ENCODE measurements at regions not wholly inside any gene's neighbourhood (a gene's known extent, or its start where the extent isn't known, plus 50 kb on each side); places are given as distances from the start of the nearest gene placed in this dataset.
A peak's percentile ranks its signal among the peaks of the same experiment; 100 is the strongest.
"Not testable (repeated sequence)": the region's sequence is repeated elsewhere in the genome, so short reads cannot be mapped to it uniquely, and the experiment has no call there.

DNA sequence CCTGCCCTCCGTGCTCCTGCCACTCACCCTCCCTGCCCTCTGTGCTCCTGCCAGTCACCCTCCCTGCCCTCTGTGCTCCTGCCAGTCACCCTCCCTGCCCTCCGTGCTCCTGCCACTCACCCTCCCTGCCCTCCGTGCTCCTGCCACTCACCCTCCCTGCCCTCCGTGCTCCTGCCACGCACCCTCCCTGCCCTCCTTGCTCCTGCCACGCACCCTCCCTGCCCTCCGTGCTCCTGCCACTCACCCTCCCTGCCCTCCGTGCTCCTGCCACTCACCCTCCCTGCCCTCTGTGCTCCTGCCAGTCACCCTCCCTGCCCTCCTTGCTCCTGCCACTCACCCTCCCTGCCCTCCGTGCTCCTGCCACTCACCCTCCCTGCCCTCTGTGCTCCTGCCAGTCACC is 145.4 kb upstream of the ZNF469 start:
- H3K9me3 ChIP-seq (ENCODE audit: control insufficient read depth in 3 of 3, low read length in 3 of 3); H3K9ac ChIP-seq (ENCODE audit: low read depth in 1 of 3, low read length in 3 of 3); H3K4me3 ChIP-seq (ENCODE audit: low read length in 3 of 3); H3K27ac ChIP-seq (ENCODE audit: low read depth, low read length); H3K36me3 ChIP-seq (ENCODE audit: control insufficient read depth in 3 of 3, insufficient read depth in 3 of 3, low read length in 3 of 3): not testable (repeated sequence)
- H3K4me1 ChIP-seq (ENCODE audit: control insufficient read depth in 3 of 3, insufficient read depth in 3 of 3, low read length in 3 of 3), result peaks cover 8 to 13% (median 9%) of the 10 kb centered on the region in 3 donors
- peaks cover 0 to 18% (median 0%) of the 10 kb centered on the region in 3 donors for H3K27me3 ChIP-seq (ENCODE audit: control insufficient read depth in 3 of 3, insufficient read depth in 3 of 3, low read length in 3 of 3)

DNA sequence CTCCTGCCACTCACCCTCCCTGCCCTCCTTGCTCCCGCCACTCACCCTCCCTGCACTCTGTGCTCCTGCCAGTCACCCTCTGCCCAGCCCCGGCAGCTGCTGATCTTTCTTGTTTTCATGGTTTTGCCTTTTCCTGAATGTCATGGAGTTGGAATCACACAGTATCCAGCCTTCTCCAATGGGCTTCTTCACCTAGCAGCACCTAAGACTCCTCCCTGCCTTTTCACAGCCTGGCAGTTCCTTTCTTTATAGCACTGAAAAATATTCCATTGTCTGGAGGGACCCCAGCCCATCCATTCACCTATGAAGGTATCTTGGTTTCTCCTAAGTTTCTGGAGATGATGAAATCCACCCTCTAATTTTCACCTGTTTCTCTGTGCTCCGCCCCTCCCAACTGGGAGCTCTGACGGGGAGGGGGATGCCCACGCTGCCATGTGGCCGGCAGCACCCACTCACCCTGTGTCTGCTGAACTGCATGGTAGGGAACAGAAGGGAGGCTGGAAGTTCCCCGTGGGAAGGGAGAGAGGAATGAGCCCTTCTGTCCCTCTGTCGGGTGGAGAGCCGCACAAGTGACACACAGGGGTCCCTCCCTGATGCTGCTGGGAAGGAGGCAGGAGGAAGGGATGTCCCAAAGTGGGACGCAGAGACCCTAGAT is 144.9 kb upstream of the ZNF469 start:
- H3K27me3 ChIP-seq (ENCODE audit: control insufficient read depth in 3 of 3, insufficient read depth in 3 of 3, low read length in 3 of 3), result peaks cover 0 to 21% (median under 1%) of the 10 kb centered on the region in 3 donors
- H3K9me3 ChIP-seq (ENCODE audit: control insufficient read depth in 3 of 3, low read length in 3 of 3); H3K27ac ChIP-seq (ENCODE audit: low read depth, low read length); H3K4me3 ChIP-seq (ENCODE audit: low read length in 3 of 3); H3K36me3 ChIP-seq (ENCODE audit: control insufficient read depth in 3 of 3, insufficient read depth in 3 of 3, low read length in 3 of 3); H3K9ac ChIP-seq (ENCODE audit: low read depth in 1 of 3, low read length in 3 of 3): not testable (repeated sequence)
- peaks cover 10 to 13% (median 12%) of the 10 kb centered on the region in 3 donors for H3K4me1 ChIP-seq (ENCODE audit: control insufficient read depth in 3 of 3, insufficient read depth in 3 of 3, low read length in 3 of 3)

DNA sequence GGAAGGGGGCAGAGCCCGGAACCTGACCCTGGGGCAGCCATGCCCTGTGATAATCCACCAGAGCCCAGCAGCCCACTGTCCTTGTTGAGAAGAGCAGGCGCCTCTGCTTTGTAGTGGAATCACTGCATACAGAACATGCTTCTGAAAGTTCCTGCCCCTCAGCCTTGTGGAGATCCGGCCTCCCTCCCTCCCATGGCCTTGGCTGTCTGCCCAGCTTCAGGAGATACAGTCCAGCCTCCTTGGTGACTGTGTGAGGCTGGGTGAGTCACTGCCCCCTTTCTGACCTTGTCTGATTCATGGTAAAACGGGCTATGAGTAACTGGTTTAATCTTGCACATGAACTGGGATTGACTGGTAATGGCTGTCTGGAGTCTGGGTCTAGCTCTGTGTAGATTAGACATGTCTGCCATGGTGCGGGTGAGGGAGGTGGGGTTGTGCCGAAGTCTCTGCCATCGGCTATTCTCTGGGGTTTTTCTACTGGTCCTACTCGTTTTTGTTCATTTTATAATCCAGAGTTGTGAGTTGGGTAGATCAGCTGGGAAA is 144.0 kb upstream of the ZNF469 start:
- peaks cover 0 to 21% (median 6%) of the 10 kb centered on the region in 3 donors for H3K27me3 ChIP-seq (ENCODE audit: control insufficient read depth in 3 of 3, insufficient read depth in 3 of 3, low read length in 3 of 3)
- H3K9me3 ChIP-seq (ENCODE audit: control insufficient read depth in 3 of 3, low read length in 3 of 3); H3K4me3 ChIP-seq (ENCODE audit: low read length in 3 of 3); H3K36me3 ChIP-seq (ENCODE audit: control insufficient read depth in 3 of 3, insufficient read depth in 3 of 3, low read length in 3 of 3); H3K27ac ChIP-seq (ENCODE audit: low read depth, low read length); H3K9ac ChIP-seq (ENCODE audit: low read depth in 1 of 3, low read length in 3 of 3): not testable (repeated sequence)
- peaks cover 10 to 13% (median 12%) of the 10 kb centered on the region in 3 donors for H3K4me1 ChIP-seq (ENCODE audit: control insufficient read depth in 3 of 3, insufficient read depth in 3 of 3, low read length in 3 of 3)

DNA sequence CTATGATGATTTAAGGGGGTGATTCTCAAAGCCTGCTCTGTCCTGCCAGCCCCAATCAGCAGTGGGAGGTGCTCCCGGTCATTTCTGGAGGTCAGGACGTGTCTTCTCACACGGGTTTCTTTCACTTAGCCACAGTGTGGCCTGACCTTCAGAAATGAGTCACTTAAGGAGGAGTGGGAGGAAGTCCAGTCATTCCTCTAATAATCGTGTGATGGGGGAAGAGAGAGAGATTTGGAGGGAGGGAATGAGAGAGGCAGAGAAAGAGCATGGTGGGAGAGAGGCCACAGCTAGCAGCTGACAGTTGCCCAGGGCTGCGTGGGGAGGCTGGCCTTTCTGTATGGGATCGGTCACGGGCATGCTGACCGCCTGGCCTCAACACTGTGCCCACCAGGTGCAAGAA is 142.6 kb upstream of the ZNF469 start:
- H3K27me3 ChIP-seq (ENCODE audit: control insufficient read depth in 3 of 3, insufficient read depth in 3 of 3, low read length in 3 of 3), result peaks cover 0 to 26% (median 6%) of the 10 kb centered on the region in 3 donors
- H3K9ac ChIP-seq (ENCODE audit: low read depth in 1 of 3, low read length in 3 of 3); H3K27ac ChIP-seq (ENCODE audit: low read depth, low read length); H3K9me3 ChIP-seq (ENCODE audit: control insufficient read depth in 3 of 3, low read length in 3 of 3); H3K36me3 ChIP-seq (ENCODE audit: control insufficient read depth in 3 of 3, insufficient read depth in 3 of 3, low read length in 3 of 3); H3K4me3 ChIP-seq (ENCODE audit: low read length in 3 of 3): not testable (repeated sequence)
- peaks cover 13 to 23% (median 14%) of the 10 kb centered on the region in 3 donors for H3K4me1 ChIP-seq (ENCODE audit: control insufficient read depth in 3 of 3, insufficient read depth in 3 of 3, low read length in 3 of 3)

DNA sequence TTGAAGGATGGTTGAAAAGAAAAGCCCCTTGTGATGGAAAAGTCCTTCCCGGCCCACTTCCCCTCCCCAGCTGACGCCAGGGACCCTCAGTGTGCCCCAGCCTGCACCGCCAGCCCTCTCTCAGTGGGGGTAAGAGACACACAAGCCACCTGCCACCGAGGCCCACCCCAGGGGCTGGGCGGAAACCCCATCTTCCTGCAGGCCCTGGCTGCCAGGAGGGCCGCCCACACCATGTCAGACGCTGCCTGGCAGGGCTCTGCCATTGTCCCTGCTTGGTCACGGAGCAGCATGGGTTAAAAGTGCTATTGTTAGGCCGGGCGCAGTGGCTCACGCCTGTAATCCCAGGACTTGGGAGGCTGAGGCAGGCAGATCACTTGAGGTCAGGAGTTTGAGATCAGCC is 142.0 kb upstream of the ZNF469 start:
- H3K36me3 ChIP-seq (ENCODE audit: control insufficient read depth in 3 of 3, insufficient read depth in 3 of 3, low read length in 3 of 3); H3K9me3 ChIP-seq (ENCODE audit: control insufficient read depth in 3 of 3, low read length in 3 of 3); H3K9ac ChIP-seq (ENCODE audit: low read depth in 1 of 3, low read length in 3 of 3); H3K4me3 ChIP-seq (ENCODE audit: low read length in 3 of 3); H3K27ac ChIP-seq (ENCODE audit: low read depth, low read length): not testable (repeated sequence)
- Histone ChIP-seq H3K27me3 (ENCODE audit: control insufficient read depth in 3 of 3, insufficient read depth in 3 of 3, low read length in 3 of 3) (peaks cover 0 to 26% (median 6%) of the 10 kb centered on the region in 3 donors), H3K4me1 (ENCODE audit: control insufficient read depth in 3 of 3, insufficient read depth in 3 of 3, low read length in 3 of 3) (peaks cover 14 to 25% (median 17%) of the 10 kb centered on the region in 3 donors)

DNA sequence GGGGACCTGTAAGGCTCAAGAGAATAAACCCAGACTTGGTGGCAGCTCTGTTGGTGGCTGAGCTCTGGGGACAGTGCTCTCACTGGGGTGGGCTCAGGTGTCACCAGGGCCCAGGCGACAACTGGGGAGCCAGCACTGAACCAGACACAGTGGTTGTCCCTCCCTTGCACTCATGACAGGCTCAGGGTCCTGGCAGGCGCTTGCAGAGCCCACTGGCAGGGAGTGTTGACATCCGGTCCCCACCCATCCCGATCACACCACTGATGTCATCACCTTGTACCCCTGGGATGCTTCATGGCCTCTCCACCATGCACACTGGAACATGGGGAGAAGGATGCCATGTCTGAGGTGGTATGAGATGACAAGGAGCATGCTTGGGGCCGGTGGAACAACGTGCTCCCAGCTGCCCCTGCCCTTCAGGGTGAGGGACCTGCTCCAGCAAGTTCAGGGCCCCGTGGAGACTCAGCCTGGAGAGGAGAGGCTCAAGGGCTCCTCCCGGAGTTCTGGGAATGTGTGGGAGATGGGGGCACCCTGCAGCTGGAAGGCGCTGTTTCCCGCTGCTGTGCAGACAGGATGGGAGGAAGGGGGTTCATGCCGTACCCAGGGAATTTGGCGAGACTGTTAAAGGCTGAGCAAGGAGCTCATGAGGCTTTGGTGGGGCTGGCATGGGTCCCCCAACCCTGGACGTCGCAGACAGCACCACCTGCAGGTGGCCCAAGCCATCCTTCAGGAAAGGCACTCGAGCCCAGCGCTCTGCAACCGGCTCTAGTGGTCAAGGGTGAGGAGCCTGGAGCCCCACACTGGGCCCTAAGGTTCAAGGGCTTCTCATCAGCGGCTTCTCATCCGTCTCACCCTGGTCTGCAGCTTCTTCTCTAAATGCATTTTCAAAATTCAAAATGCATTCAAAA is 141.1 kb upstream of the ZNF469 start:
- not testable (repeated sequence) for H3K9ac ChIP-seq (ENCODE audit: low read depth in 1 of 3, low read length in 3 of 3); H3K27ac ChIP-seq (ENCODE audit: low read depth, low read length); H3K4me3 ChIP-seq (ENCODE audit: low read length in 3 of 3); H3K36me3 ChIP-seq (ENCODE audit: control insufficient read depth in 3 of 3, insufficient read depth in 3 of 3, low read length in 3 of 3); H3K9me3 ChIP-seq (ENCODE audit: control insufficient read depth in 3 of 3, low read length in 3 of 3)
- peaks cover 14 to 28% (median 20%) of the 10 kb centered on the region in 3 donors for H3K4me1 ChIP-seq (ENCODE audit: control insufficient read depth in 3 of 3, insufficient read depth in 3 of 3, low read length in 3 of 3)
- peaks cover 0 to 26% (median 6%) of the 10 kb centered on the region in 3 donors for H3K27me3 ChIP-seq (ENCODE audit: control insufficient read depth in 3 of 3, insufficient read depth in 3 of 3, low read length in 3 of 3)

DNA sequence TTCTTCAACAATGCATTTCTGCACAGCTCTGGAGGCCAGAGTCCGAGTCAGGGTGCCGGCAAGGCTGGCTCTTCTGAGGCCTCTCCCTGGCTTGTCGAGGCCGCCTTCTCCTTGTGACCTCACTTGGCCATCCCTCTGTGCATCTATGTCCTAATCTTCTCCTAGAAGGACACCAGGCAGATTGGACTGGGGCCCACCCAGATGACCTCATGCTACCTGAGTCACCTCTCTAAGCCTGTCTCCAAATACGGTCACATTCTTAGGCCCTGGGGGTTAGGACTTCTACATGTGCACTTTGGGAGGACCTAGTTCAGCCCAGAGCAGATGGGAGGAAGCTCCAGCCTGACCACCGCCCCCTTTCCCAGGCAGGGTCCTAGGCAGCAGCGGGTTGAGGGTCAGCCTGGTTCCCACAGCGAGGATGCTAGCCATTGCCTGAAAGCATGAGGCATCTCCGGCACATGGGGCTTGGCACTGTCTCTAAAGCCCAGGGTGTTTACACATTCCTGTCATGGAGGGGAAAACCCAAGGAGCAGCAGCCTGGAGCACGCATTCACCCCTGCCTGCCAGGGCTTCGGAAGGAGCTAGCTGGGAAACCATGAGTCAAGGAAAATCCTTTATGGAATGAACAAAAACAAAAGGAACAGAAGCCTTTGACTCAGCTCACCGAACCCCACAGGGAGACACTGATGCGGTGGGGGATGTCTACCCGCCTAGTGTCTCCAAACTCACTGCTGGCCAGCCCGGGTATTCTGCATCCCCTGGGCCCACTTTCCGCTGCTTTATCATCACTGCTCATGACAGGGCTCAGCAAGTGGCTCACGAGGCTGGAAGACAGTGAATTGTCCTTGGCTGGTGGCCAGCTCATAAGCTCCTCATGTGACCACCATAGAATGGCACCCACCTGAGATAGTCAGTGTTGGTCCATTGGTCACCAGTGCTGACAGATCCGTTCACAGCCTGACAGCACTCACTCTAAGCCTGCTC is 140.2 kb upstream of the ZNF469 start:
- H3K4me3 ChIP-seq (ENCODE audit: low read length in 3 of 3); H3K9ac ChIP-seq (ENCODE audit: low read depth in 1 of 3, low read length in 3 of 3); H3K27ac ChIP-seq (ENCODE audit: low read depth, low read length); H3K9me3 ChIP-seq (ENCODE audit: control insufficient read depth in 3 of 3, low read length in 3 of 3); H3K36me3 ChIP-seq (ENCODE audit: control insufficient read depth in 3 of 3, insufficient read depth in 3 of 3, low read length in 3 of 3): not testable (repeated sequence)
- peaks cover 14 to 28% (median 20%) of the 10 kb centered on the region in 3 donors for H3K4me1 ChIP-seq (ENCODE audit: control insufficient read depth in 3 of 3, insufficient read depth in 3 of 3, low read length in 3 of 3)
- peaks cover 0 to 26% (median 6%) of the 10 kb centered on the region in 3 donors for H3K27me3 ChIP-seq (ENCODE audit: control insufficient read depth in 3 of 3, insufficient read depth in 3 of 3, low read length in 3 of 3)

DNA sequence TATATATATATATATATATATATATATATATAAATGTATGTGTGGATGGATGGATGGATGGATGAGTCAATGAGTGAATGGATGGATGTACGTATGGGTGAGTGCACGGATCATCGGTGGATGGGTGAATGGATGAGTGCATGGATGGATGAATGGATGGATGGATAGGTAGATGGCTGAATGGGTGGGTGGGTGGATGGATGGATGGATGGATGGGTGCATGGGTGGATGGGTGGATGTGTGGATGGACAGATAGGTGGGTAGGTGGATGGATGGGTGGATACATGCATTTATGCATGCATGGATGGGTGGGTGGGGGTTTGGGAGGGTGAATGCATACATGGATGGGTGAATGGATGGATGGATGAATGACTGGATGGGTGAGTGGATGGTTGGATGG is 138.8 kb upstream of the ZNF469 start:
- peaks cover 6 to 22% (median 14%) of the 10 kb centered on the region in 3 donors for H3K4me1 ChIP-seq (ENCODE audit: control insufficient read depth in 3 of 3, insufficient read depth in 3 of 3, low read length in 3 of 3)
- H3K4me3 ChIP-seq (ENCODE audit: low read length in 3 of 3); H3K9me3 ChIP-seq (ENCODE audit: control insufficient read depth in 3 of 3, low read length in 3 of 3); H3K9ac ChIP-seq (ENCODE audit: low read depth in 1 of 3, low read length in 3 of 3); H3K27ac ChIP-seq (ENCODE audit: low read depth, low read length); H3K36me3 ChIP-seq (ENCODE audit: control insufficient read depth in 3 of 3, insufficient read depth in 3 of 3, low read length in 3 of 3): not testable (repeated sequence)
- H3K27me3 ChIP-seq (ENCODE audit: control insufficient read depth in 3 of 3, insufficient read depth in 3 of 3, low read length in 3 of 3), result peaks cover 0 to 20% (median 6%) of the 10 kb centered on the region in 3 donors

DNA sequence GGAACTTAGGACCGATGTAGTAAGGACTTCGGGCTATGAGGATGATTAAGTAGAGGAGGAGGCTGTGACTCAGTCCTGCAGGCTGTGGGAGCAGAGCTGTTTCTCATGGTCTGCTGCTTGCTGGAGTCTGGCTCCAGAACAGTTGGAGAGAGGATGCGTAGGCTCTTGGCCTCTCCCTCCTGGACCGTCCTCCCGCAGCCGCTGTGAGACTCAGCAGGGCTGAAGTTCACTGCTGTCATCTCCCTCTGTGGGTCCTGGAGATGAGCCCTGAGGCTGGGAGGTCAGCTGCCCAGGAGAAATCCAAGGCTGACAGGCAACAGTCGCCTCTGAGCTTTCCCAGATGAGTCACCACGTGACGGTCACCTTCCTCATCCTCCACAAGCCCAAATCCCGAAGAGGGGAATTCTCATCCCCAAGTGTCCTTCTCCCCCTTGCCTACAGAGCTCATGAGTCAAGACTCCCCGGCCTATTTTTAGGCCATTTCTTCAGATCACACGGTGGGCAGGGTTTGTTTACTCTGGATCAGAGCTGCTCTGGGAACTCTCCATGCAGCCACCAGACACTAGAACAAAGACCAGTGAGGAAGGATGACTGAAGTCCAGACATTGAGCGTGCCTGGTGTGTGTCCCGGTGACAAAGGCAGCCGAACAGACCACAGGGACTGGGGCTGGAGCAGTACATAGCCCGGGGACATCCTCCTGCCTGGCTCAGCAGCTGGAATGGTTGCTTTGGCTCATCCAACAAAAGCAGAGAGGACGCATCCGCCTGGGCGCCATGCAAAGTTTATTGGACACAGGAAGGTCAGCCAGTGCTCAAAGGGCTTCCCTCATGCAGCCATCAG is 137.3 kb upstream of the ZNF469 start:
- not testable (repeated sequence) for H3K27ac ChIP-seq (ENCODE audit: low read depth, low read length); H3K36me3 ChIP-seq (ENCODE audit: control insufficient read depth in 3 of 3, insufficient read depth in 3 of 3, low read length in 3 of 3); H3K9ac ChIP-seq (ENCODE audit: low read depth in 1 of 3, low read length in 3 of 3); H3K9me3 ChIP-seq (ENCODE audit: control insufficient read depth in 3 of 3, low read length in 3 of 3)
- peak overlapping the region in 1 of 3 donors; percentile 49 for H3K4me3 ChIP-seq (ENCODE audit: low read length in 3 of 3)
- H3K4me1 ChIP-seq (ENCODE audit: control insufficient read depth in 3 of 3, insufficient read depth in 3 of 3, low read length in 3 of 3), result peaks cover 6 to 21% (median 14%) of the 10 kb centered on the region in 3 donors
- peaks cover 0 to 18% (median 6%) of the 10 kb centered on the region in 3 donors for H3K27me3 ChIP-seq (ENCODE audit: control insufficient read depth in 3 of 3, insufficient read depth in 3 of 3, low read length in 3 of 3)

All from skeletal muscle tissue (tissue), 3 donors.